ENCODE measurements at regions not wholly inside any gene's neighbourhood (a gene's known extent, or its start where the extent isn't known, plus 50 kb on each side); places are given as distances from the start of the nearest gene placed in this dataset.

GRCh38 chr10:131584287-131584686, 272.8 kb upstream of the TCERG1L start:
- TF ChIP-seq CTCF (IDR thresholded peaks at IDR 0.05) (no peak), POLR2A (IDR thresholded peaks at IDR 0.05) (no peak)
